H1 (cell line): ENCODE measurements at regions not wholly inside any gene's neighbourhood (a gene's known extent, or its start where the extent isn't known, plus 50 kb on each side); places are given as distances from the start of the nearest gene placed in this dataset.

ENCODE experiments used
- EZH2 ChIP-seq: fragments of 200-600 bp; sonication (generic); IDR thresholded peaks from 2 replicates; pipeline ENCODE4 v1.7.1; 2012; ENCODE audit warnings: low read depth, mild to moderate bottlenecking, moderate library complexity, low read length, inconsistent platforms; ENCODE audit not compliant: severe bottlenecking
- TF ChIP-seq, protein P1 (sequence below): IDR thresholded peaks from 2 replicates; pipeline ENCODE4 v1.6.1; 2011; ENCODE audit warnings: low read depth, mild to moderate bottlenecking, low read length; ENCODE audit not compliant: insufficient read depth

DNA sequence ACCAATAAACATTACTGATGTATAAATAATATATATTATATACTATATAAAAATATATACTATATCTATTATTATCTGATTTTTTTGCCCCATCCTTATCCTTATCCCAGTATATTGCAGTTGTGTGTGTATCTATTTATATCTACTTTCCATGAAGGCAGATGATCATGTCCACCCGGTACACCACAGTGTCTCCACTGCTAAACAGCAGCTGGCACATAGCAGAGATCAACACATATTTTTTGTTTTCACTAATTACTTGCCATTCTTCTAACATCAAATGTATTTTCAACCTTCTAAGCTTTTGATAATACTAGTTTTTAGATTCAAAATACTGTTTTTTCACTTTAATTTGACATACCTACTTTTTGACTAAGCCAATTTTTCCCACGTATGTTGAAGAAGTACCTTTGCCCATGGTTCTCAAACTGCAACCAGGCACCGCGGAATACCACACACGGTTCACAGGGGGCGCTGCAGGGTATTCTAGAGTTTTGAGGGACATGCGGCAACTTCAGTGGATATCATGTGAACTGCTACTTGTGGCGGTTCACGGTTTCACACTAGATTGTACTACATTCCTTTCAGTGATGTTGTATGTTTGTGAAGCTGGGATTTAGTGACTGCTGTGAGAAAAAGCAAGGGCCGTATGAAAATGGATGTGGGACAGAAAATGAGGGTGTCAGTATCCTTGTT, 182.5 kb upstream of the NPY2R start (continued):
- TF ChIP-seq, protein P1, sequence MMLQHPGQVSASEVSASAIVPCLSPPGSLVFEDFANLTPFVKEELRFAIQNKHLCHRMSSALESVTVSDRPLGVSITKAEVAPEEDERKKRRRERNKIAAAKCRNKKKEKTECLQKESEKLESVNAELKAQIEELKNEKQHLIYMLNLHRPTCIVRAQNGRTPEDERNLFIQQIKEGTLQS = no peak
- TF ChIP-seq EZH2 = no peak
